Cardiac muscle cell (in vitro differentiated cells and primary cell): ENCODE measurements at regions not wholly inside any gene's neighbourhood (a gene's known extent, or its start where the extent isn't known, plus 50 kb on each side); places are given as distances from the start of the nearest gene placed in this dataset.

Experiments
- DNase-seq, 2 donors: peaks; one replicate each; pipeline versions ENCODE4 v3.0.0 to v3.0.0-alpha.2; 2010 to 2017; ENCODE audit warnings: low read depth in 1 of 2, low spot score in 1 of 2
- H3K27ac ChIP-seq: fragments of 200-600 bp; sonication (generic); 2 replicates; pipeline ENCODE4 v1.5.1; 2016
- H3K27me3 ChIP-seq: fragments of 200-600 bp; sonication (generic); 2 replicates; pipeline ENCODE4 v1.6.0; 2016; ENCODE audit warnings: control low read depth
- H3K36me3 ChIP-seq: fragments of 200-600 bp; sonication (generic); 2 replicates; pipeline ENCODE4 v1.5.1; 2016; ENCODE audit warnings: control low read depth
- H3K4me1 ChIP-seq: fragments of 200-600 bp; sonication (generic); 2 replicates; pipeline ENCODE4 v1.8.1; 2017; ENCODE audit warnings: low read depth, mild to moderate bottlenecking, mixed run types
- H3K4me3 ChIP-seq: fragments of 200-600 bp; sonication (generic); 2 replicates; pipeline ENCODE4 v1.5.1; 2016; ENCODE audit warnings: mild to moderate bottlenecking
- H3K9me3 ChIP-seq: fragments of 200-600 bp; sonication (generic); 2 replicates; pipeline ENCODE4 v1.5.1; 2017; ENCODE audit warnings: low read depth, mild to moderate bottlenecking, control low read depth
- CTCF ChIP-seq: IDR thresholded peaks from 2 replicates; pipeline ENCODE4 v1.5.1; 2012; ENCODE audit warnings: low read depth, mild to moderate bottlenecking, low read length

- Histone ChIP-seq H3K27ac (no peak overlapping the region), H3K4me3 (no peak overlapping the region), H3K4me1 (no peaks in the 10 kb centered on the region), H3K27me3 (no peaks in the 10 kb centered on the region), H3K9me3 (no peaks in the 10 kb centered on the region), H3K36me3 (no peaks in the 10 kb centered on the region)
- DNase-seq: no peak
- no peak for TF ChIP-seq CTCF
Observed at GRCh38 chr12:23115984-23116383, 491.0 kb downstream of the ETNK1 start.

GRCh38 chr12:23126794-23127193, 501.8 kb downstream of the ETNK1 start:
- no peak for DNase-seq
- Histone ChIP-seq H3K4me1 (no peaks in the 10 kb centered on the region), H3K27me3 (no peaks in the 10 kb centered on the region), H3K27ac (no peak overlapping the region), H3K36me3 (no peaks in the 10 kb centered on the region), H3K4me3 (no peak overlapping the region), H3K9me3 (no peaks in the 10 kb centered on the region)
- no peak for TF ChIP-seq CTCF

- no peak for TF ChIP-seq CTCF
- Histone ChIP-seq H3K27me3 (no peaks in the 10 kb centered on the region), H3K27ac (no peak overlapping the region), H3K4me1 (no peaks in the 10 kb centered on the region), H3K36me3 (no peaks in the 10 kb centered on the region), H3K9me3 (no peaks in the 10 kb centered on the region), H3K4me3 (no peak overlapping the region)
- DNase-seq: no peak
Observed at GRCh38 chr12:23127701-23128100, 502.7 kb downstream of the ETNK1 start.

GRCh38 chr12:23128462-23128861, 503.5 kb downstream of the ETNK1 start:
- no peak overlapping the region for H3K4me3 ChIP-seq
- H3K27ac ChIP-seq: no peak overlapping the region
- no peaks in the 10 kb centered on the region for H3K36me3 ChIP-seq
- H3K9me3 ChIP-seq: no peaks in the 10 kb centered on the region
- H3K27me3 ChIP-seq: no peaks in the 10 kb centered on the region
- no peak for TF ChIP-seq CTCF
- H3K4me1 ChIP-seq: no peaks in the 10 kb centered on the region
- DNase-seq: no peak

GRCh38 chr12:23132357-23132756, 507.4 kb downstream of the ETNK1 start:
- Histone ChIP-seq H3K9me3 (no peaks in the 10 kb centered on the region), H3K36me3 (no peaks in the 10 kb centered on the region), H3K27ac (no peak overlapping the region), H3K27me3 (no peaks in the 10 kb centered on the region), H3K4me3 (no peak overlapping the region), H3K4me1 (no peaks in the 10 kb centered on the region)
- no peak for TF ChIP-seq CTCF
- DNase-seq: no peak

- Histone ChIP-seq H3K36me3 (no peaks in the 10 kb centered on the region), H3K4me3 (no peak overlapping the region), H3K27me3 (no peaks in the 10 kb centered on the region), H3K9me3 (no peaks in the 10 kb centered on the region), H3K4me1 (no peaks in the 10 kb centered on the region), H3K27ac (no peak overlapping the region)
- TF ChIP-seq CTCF: no peak
- no peak for DNase-seq
Observed at GRCh38 chr12:23133471-23133870, 508.5 kb downstream of the ETNK1 start.
